Upper lobe of left lung (tissue), 6 donors: ENCODE measurements at regions not wholly inside any gene's neighbourhood (a gene's known extent, or its start where the extent isn't known, plus 50 kb on each side); places are given as distances from the start of the nearest gene placed in this dataset.

Experiments used
- ATAC-seq, 2 donors: fragments of 200-7000 bp; cut with Tn5 transposase; one replicate each; pipeline ENCODE4 v1.9.1; 2022; ENCODE audit warnings: mild to moderate bottlenecking in 2 of 2, moderate library complexity in 2 of 2; ENCODE audit not compliant: low FRiP score in 2 of 2
- DNase-seq, 2 donors: peaks; one replicate each; pipeline ENCODE4 v3.0.0-alpha.2; 2019 to 2020
- H3K27ac ChIP-seq, 4 donors: fragments of 200-600 bp; sonication (generic); one replicate each; pipeline ENCODE4 v1.5.1; 2016 to 2019
- H3K27me3 ChIP-seq, 4 donors: fragments of 200-600 bp; sonication (generic); one replicate each; pipeline ENCODE4 v1.5.1; 2017 to 2019
- H3K36me3 ChIP-seq, 4 donors: fragments of 200-600 bp; sonication (generic); one replicate each; pipeline ENCODE4 v1.5.1; 2016 to 2019
- H3K4me1 ChIP-seq, 4 donors: fragments of 200-600 bp; sonication (generic); one replicate each; pipeline ENCODE4 v1.5.1; 2018 to 2019
- H3K4me3 ChIP-seq, 4 donors: fragments of 200-600 bp; sonication (generic); one replicate each; pipeline ENCODE4 v1.5.1; 2017 to 2019; ENCODE audit warnings: mild to moderate bottlenecking in 2 of 4, moderate library complexity in 1 of 4
- H3K9me3 ChIP-seq, 4 donors: fragments of 200-600 bp; sonication (generic); one replicate each; pipeline ENCODE4 v1.5.1; 2018 to 2019
- CTCF ChIP-seq, 6 experiments: fragments of 450-650 bp in 4 of 6; fragments of 200-600 bp in 2 of 6; sonication (generic) in 2 of 6; IDR thresholded peaks; one replicate each; pipeline ENCODE4 v1.5.1; 2016 to 2019; ENCODE audit warnings: antibody characterized with exemption in 6 of 6
- EP300 ChIP-seq, 4 donors: sonication (generic); formaldehyde crosslinking; IDR thresholded peaks; one replicate each; pipeline ENCODE4 v1.5.1; 2017; ENCODE audit warnings: antibody characterized with exemption in 4 of 4, control low read depth in 2 of 4
- POLR2A ChIP-seq, 4 donors: fragments of 450-650 bp; IDR thresholded peaks; one replicate each; pipeline ENCODE4 v1.5.1; 2016 to 2017; ENCODE audit warnings: antibody characterized with exemption in 4 of 4, mild to moderate bottlenecking in 2 of 4
- POLR2AphosphoS5 ChIP-seq, 2 donors: sonication (generic); formaldehyde crosslinking; IDR thresholded peaks; one replicate each; pipeline ENCODE4 v1.5.1; 2017; ENCODE audit warnings: antibody characterized with exemption in 2 of 2
- WGBS, 2 donors: methylation state at CpG; one replicate each; pipeline ENCODE4 v1.1.5; 2017 to 2018; 5-methylcytosine and 5-hydroxymethylcytosine counted together
- donor health status: DM: no; HTN: no; CAD: no; lungs with moderate emphysema.
- donor health status: DM: no; HTN: yes; CAD: no; lungs with severe emphysema.

DNA sequence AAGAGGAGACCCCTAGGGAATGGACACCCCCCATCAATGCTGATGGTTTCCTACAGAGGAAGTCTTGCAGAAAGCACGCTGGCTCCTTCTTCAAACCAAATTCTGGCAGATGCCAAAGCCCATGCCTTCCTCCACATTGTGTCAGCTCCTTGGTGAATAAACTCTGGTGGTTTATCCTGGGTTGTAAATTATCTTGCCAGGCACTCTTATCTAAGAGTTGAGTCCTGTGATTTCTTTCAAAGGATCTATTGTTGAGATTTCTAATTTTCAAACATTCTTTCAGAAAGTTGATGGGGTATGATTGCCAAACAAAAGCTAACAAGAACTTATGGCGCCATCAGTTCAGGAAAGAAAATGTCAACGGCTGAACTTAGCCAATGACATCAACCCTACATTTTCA lies 160.4 kb downstream of the NSG2 start:
- Histone ChIP-seq H3K4me3 (no peak overlapping the region), H3K9me3 (no peaks in the 10 kb centered on the region), H3K36me3 (no peaks in the 10 kb centered on the region), H3K27me3 (no peaks in the 10 kb centered on the region), H3K4me1 (no peaks in the 10 kb centered on the region), H3K27ac (no peak overlapping the region)
- ATAC-seq (no peak), DNase-seq (no peak)
- WGBS, 2 donors = 79 to 80% methylated on average over 3 of the region's 3 CpGs
- TF ChIP-seq POLR2AphosphoS5 (IDR thresholded peaks at IDR 0.05) = no peak
- TF ChIP-seq POLR2A (IDR thresholded peaks at IDR 0.05) = no peak
- TF ChIP-seq EP300 (IDR thresholded peaks at IDR 0.05) = no peak
- TF ChIP-seq CTCF (IDR thresholded peaks at IDR 0.05) = no peak

GRCh38 chr5:174210596-174211276 lies 165.2 kb downstream of the NSG2 start:
- 75 to 82% methylated on average over 6 to 8 of the region's 8 CpGs for WGBS, 2 donors
- no peaks in the 10 kb centered on the region for H3K27me3 ChIP-seq
- H3K4me1 ChIP-seq = no peaks in the 10 kb centered on the region
- H3K36me3 ChIP-seq = no peaks in the 10 kb centered on the region
- TF ChIP-seq POLR2AphosphoS5 (IDR thresholded peaks at IDR 0.05) = no peak
- TF ChIP-seq POLR2A (IDR thresholded peaks at IDR 0.05) = no peak
- TF ChIP-seq CTCF (IDR thresholded peaks at IDR 0.05) = no peak
- no peak for TF ChIP-seq EP300 (IDR thresholded peaks at IDR 0.05)
- DNase-seq (no peak), ATAC-seq (no peak)
- no peak overlapping the region for H3K4me3 ChIP-seq
- H3K27ac ChIP-seq = no peak overlapping the region
- H3K9me3 ChIP-seq = no peaks in the 10 kb centered on the region

DNA sequence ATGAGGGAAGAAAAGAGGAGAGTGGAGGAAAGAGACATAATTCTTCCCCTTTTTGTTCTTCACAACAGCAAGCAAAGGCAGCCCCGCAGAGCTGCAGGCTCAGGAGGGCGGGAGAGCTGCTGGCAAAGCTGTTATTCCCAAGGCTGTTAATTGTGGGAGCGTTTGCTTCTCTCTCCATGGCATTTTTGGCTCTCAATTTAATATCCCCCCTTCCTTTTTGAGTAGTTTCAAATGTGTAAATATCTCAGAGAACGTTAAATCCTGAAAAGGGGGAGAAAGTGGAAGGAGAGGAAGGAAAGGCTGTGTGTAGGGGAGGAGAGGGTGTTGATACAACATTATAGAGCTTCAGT lies 165.7 kb downstream of the NSG2 start:
- no peaks in the 10 kb centered on the region for H3K27me3 ChIP-seq
- no peak for ATAC-seq
- no peak overlapping the region for H3K27ac ChIP-seq
- DNase-seq = no peak
- WGBS, 2 donors = 36 to 40% methylated on average over 4 of the region's 4 CpGs
- H3K9me3 ChIP-seq = no peaks in the 10 kb centered on the region
- no peak overlapping the region for H3K4me3 ChIP-seq
- no peaks in the 10 kb centered on the region for H3K36me3 ChIP-seq
- H3K4me1 ChIP-seq = no peaks in the 10 kb centered on the region
- TF ChIP-seq EP300 (IDR thresholded peaks at IDR 0.05) (no peak), POLR2A (IDR thresholded peaks at IDR 0.05) (no peak), POLR2AphosphoS5 (IDR thresholded peaks at IDR 0.05) (no peak), CTCF (IDR thresholded peaks at IDR 0.05) (no peak)

DNA sequence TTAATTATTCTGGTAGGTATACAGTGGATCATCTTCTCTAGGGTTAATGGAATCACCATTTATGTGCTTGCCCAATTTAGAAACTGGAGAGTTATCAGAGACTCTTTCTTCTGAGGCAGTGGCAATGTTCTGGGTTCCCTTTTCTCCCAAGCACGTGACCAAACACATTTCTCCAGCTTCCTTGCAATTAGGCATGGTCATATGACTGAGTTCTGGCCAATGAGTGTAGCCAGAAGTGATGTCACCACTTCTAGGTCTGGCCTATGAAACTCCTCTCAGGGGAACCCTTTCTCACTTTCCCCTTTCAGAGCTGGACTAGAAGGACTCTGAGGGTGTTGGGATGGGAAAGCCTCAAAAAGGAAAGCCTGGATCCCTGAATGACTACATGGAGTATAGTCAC lies 172.0 kb downstream of the NSG2 start:
- H3K4me1 ChIP-seq = no peaks in the 10 kb centered on the region
- no peak overlapping the region for H3K27ac ChIP-seq
- 9 to 73% methylated on average over 1 of the region's 1 CpG for WGBS, 2 donors
- TF ChIP-seq POLR2A (IDR thresholded peaks at IDR 0.05) (no peak), CTCF (IDR thresholded peaks at IDR 0.05) (no peak), POLR2AphosphoS5 (IDR thresholded peaks at IDR 0.05) (no peak), EP300 (IDR thresholded peaks at IDR 0.05) (no peak)
- no peak for DNase-seq
- no peaks in the 10 kb centered on the region for H3K36me3 ChIP-seq
- no peaks in the 10 kb centered on the region for H3K27me3 ChIP-seq
- ATAC-seq = no peak
- H3K9me3 ChIP-seq = peaks cover 0 to 8% (median 7%) of the 10 kb centered on the region in 4 donors
- H3K4me3 ChIP-seq = no peak overlapping the region

DNA sequence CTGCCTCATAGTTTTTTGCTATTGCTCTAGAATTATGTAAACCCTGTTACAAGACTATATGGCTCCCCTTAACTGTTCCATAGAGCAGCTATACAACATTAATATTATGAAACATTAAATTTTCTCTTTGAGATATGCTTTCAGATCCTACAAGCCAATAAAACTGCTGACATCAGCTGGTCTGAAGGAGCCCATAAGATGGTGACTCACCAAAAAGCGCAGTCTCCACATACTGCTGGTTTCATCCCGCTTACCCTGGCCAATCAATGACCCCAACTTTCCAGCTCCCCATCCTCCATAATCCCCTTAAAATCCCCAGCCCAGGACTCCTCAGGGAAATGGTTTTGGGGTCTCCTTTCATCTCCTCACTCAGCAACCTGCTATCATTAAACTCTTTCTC lies 172.7 kb downstream of the NSG2 start:
- H3K9me3 ChIP-seq = peaks cover 0 to 8% (median 7%) of the 10 kb centered on the region in 4 donors
- H3K36me3 ChIP-seq = no peaks in the 10 kb centered on the region
- no peak overlapping the region for H3K4me3 ChIP-seq
- ATAC-seq (no peak), DNase-seq (no peak)
- no peak for TF ChIP-seq CTCF (IDR thresholded peaks at IDR 0.05)
- no peak for TF ChIP-seq POLR2AphosphoS5 (IDR thresholded peaks at IDR 0.05)
- no peak for TF ChIP-seq POLR2A (IDR thresholded peaks at IDR 0.05)
- no peak for TF ChIP-seq EP300 (IDR thresholded peaks at IDR 0.05)
- WGBS, 2 donors = 90 to 91% methylated on average over 2 of the region's 2 CpGs
- H3K27me3 ChIP-seq = no peaks in the 10 kb centered on the region
- no peaks in the 10 kb centered on the region for H3K4me1 ChIP-seq
- H3K27ac ChIP-seq = no peak overlapping the region
